H9 (cell line): ENCODE measurements at regions not wholly inside any gene's neighbourhood (a gene's known extent, or its start where the extent isn't known, plus 50 kb on each side); places are given as distances from the start of the nearest gene placed in this dataset.

ENCODE experiments used
- DNase-seq: peaks from one replicate; pipeline ENCODE4 v3.0.0-alpha.2; 2017
- H2AFZ ChIP-seq: one replicate; pipeline ENCODE4 v1.6.1; 2013; ENCODE audit warnings: mild to moderate bottlenecking, low read length, control low read depth, moderate library complexity
- H2AK5ac ChIP-seq: 2 replicates; pipeline ENCODE4 v1.6.1; 2013; ENCODE audit warnings: low read length, control low read depth, mixed read lengths; ENCODE audit not compliant: insufficient read length
- H2BK120ac ChIP-seq: one replicate; pipeline ENCODE4 v1.6.1; 2013; ENCODE audit warnings: low read depth, mild to moderate bottlenecking, low read length, control low read depth, inconsistent platforms; ENCODE audit not compliant: poor library complexity, severe bottlenecking
- H2BK12ac ChIP-seq: 2 replicates; pipeline ENCODE4 v1.6.1; 2013; ENCODE audit warnings: low read length, control low read depth, mixed read lengths, low read depth; ENCODE audit not compliant: insufficient read length
- H2BK15ac ChIP-seq: 2 replicates; pipeline ENCODE4 v1.6.1; 2013; ENCODE audit warnings: low read depth, low read length, control low read depth
- H2BK20ac ChIP-seq: one replicate; pipeline ENCODE4 v1.6.1; 2013; ENCODE audit warnings: low read depth, mild to moderate bottlenecking, low read length, control low read depth, inconsistent platforms; ENCODE audit not compliant: poor library complexity, severe bottlenecking
- H2BK5ac ChIP-seq: 2 replicates; pipeline ENCODE4 v1.6.1; 2013; ENCODE audit warnings: low read length, control low read depth, mixed read lengths; ENCODE audit not compliant: insufficient read length
- H3K14ac ChIP-seq: 2 replicates; pipeline ENCODE4 v1.6.1; 2013; ENCODE audit warnings: low read length, control low read depth; ENCODE audit not compliant: insufficient read depth
- H3K18ac ChIP-seq: 2 replicates; pipeline ENCODE4 v1.6.1; 2013; ENCODE audit warnings: low read depth, mild to moderate bottlenecking, mixed read lengths, low read length, control low read depth; ENCODE audit not compliant: insufficient read length
- H3K23ac ChIP-seq: 2 replicates; pipeline ENCODE4 v1.6.1; 2013; ENCODE audit warnings: low read length, control low read depth, mixed read lengths, low read depth; ENCODE audit not compliant: insufficient read length
- H3K23me2 ChIP-seq: 2 replicates; pipeline ENCODE4 v1.6.1; 2013; ENCODE audit warnings: low read depth, mild to moderate bottlenecking, mixed read lengths, low read length, control low read depth; ENCODE audit not compliant: insufficient read length, poor library complexity, severe bottlenecking
- H3K27ac ChIP-seq: 2 replicates; pipeline ENCODE4 v1.5.1; 2013; ENCODE audit warnings: low read length, control low read depth, mixed read lengths, low read depth; ENCODE audit not compliant: insufficient read length
- H3K27me3 ChIP-seq: 2 replicates; pipeline ENCODE4 v1.6.1; 2013; ENCODE audit warnings: low read length, control low read depth, inconsistent platforms; ENCODE audit not compliant: insufficient read depth
- H3K4ac ChIP-seq: 2 replicates; pipeline ENCODE4 v1.6.1; 2013; ENCODE audit warnings: low read depth, mild to moderate bottlenecking, control low read depth, inconsistent platforms, low read length, moderate library complexity
- H3K4me1 ChIP-seq: 2 replicates; pipeline ENCODE4 v1.6.1; 2013; ENCODE audit warnings: low read length, control low read depth, inconsistent platforms; ENCODE audit not compliant: insufficient read depth
- H3K4me2 ChIP-seq: 2 replicates; pipeline ENCODE4 v1.6.1; 2013; ENCODE audit warnings: low read length, control low read depth, mixed read lengths; ENCODE audit not compliant: insufficient read length, insufficient read depth
- H3K56ac ChIP-seq: 2 replicates; pipeline ENCODE4 v1.6.1; 2013; ENCODE audit warnings: low read depth, mild to moderate bottlenecking, mixed read lengths, low read length, control low read depth; ENCODE audit not compliant: insufficient read length
- H3K79me1 ChIP-seq: 2 replicates; pipeline ENCODE4 v1.6.1; 2013; ENCODE audit warnings: low read depth, mild to moderate bottlenecking, moderate library complexity, low read length, control low read depth, inconsistent platforms; ENCODE audit not compliant: insufficient read depth, poor library complexity, severe bottlenecking
- H3K79me2 ChIP-seq: 2 replicates; pipeline ENCODE4 v1.6.1; 2013; ENCODE audit warnings: low read length, control low read depth, inconsistent platforms; ENCODE audit not compliant: insufficient read depth
- H3K9ac ChIP-seq: 2 replicates; pipeline ENCODE4 v1.6.1; 2013; ENCODE audit warnings: low read length, control low read depth, mixed read lengths; ENCODE audit not compliant: insufficient read length; ENCODE audit errors: extremely low read depth
- H3K9me3 ChIP-seq: one replicate; pipeline ENCODE4 v1.6.1; 2013; ENCODE audit warnings: low read depth, low read length, inconsistent platforms; ENCODE audit not compliant: control insufficient read depth
- H3T11ph ChIP-seq: one replicate; pipeline ENCODE4 v1.6.1; 2013; ENCODE audit warnings: mild to moderate bottlenecking, low read length, control low read depth, inconsistent platforms
- H4K20me1 ChIP-seq: one replicate; pipeline ENCODE4 v1.6.1; 2013; ENCODE audit not compliant: control insufficient read depth, insufficient read length, insufficient read depth
- H4K5ac ChIP-seq: 2 replicates; pipeline ENCODE4 v1.6.1; 2013; ENCODE audit warnings: low read depth, mild to moderate bottlenecking, mixed read lengths, low read length, control low read depth; ENCODE audit not compliant: insufficient read length
- H4K8ac ChIP-seq: replicated peaks from 2 replicates; pipeline ENCODE4 v1.6.1; 2013; ENCODE audit warnings: low read length, control low read depth, mixed read lengths, low read depth; ENCODE audit not compliant: insufficient read length
- H4K91ac ChIP-seq: 2 replicates; pipeline ENCODE4 v1.6.1; 2013; ENCODE audit warnings: low read depth, mild to moderate bottlenecking, moderate library complexity, mixed read lengths, low read length, control low read depth; ENCODE audit not compliant: insufficient read length
- H3K27ac Mint-ChIP-seq, 3 experiments: 2 replicates in 2 of 3; 3 replicates in 1 of 3; pipeline ENCODE4 v1.8.0; 2020 to 2021; ENCODE audit warnings: mixed read lengths in 3 of 3, mild to moderate bottlenecking in 1 of 3, moderate library complexity in 1 of 3
- H3K27me3 Mint-ChIP-seq: 2 replicates; pipeline ENCODE4 v1.8.0; 2021; ENCODE audit warnings: low read depth, mild to moderate bottlenecking, moderate library complexity, mixed read lengths
- H3K36me3 Mint-ChIP-seq, 3 experiments: 2 replicates in 2 of 3; 3 replicates in 1 of 3; pipeline ENCODE4 v1.8.0; 2020 to 2021; ENCODE audit warnings: low read depth in 3 of 3, mixed read lengths in 3 of 3; ENCODE audit not compliant: insufficient read depth in 1 of 3
- H3K4me1 Mint-ChIP-seq, 2 experiments: 2 replicates each; pipeline ENCODE4 v1.8.0; 2020; ENCODE audit warnings: mixed read lengths in 2 of 2
- H3K4me3 Mint-ChIP-seq, 2 experiments: 2 replicates in 1 of 2; 3 replicates in 1 of 2; pipeline ENCODE4 v1.8.0; 2020 to 2021; ENCODE audit warnings: mild to moderate bottlenecking in 2 of 2, mixed read lengths in 2 of 2, moderate library complexity in 1 of 2
- H3K9me3 Mint-ChIP-seq, 2 experiments: 2 replicates in 1 of 2; 3 replicates in 1 of 2; pipeline ENCODE4 v1.8.0; 2020; ENCODE audit warnings: mild to moderate bottlenecking in 2 of 2, mixed read lengths in 2 of 2, moderate library complexity in 1 of 2
- CTCF ChIP-seq: fragments of 200-600 bp; sonication (generic); conservative IDR thresholded peaks from 3 replicates; pipeline ENCODE4 v1.8.0; 2021; ENCODE audit warnings: antibody characterized with exemption, mild to moderate bottlenecking
- whole genome bisulfite sequencing: extraction: QIAGEN DNeasy Blood & Tissue Kit; methylation state at CpG from one replicate; pipeline ENCODE4 v1.1.7; 2013; ENCODE audit warnings: missing lambda C conversion rate, low lambda C conversion rate, mixed read lengths; ENCODE audit not compliant: insufficient read length; ENCODE audit errors: extremely low coverage; 5-methylcytosine and 5-hydroxymethylcytosine counted together

GRCh38 chr1:199038156-199038555 lies 399.3 kb downstream of the PTPRC start:
- no peak overlapping the region for H3K4me3 Mint-ChIP-seq
- no peak overlapping the region for H3T11ph ChIP-seq
- no peak overlapping the region for H3K23ac ChIP-seq
- no peak overlapping the region for H4K91ac ChIP-seq
- no peak overlapping the region for H2BK20ac ChIP-seq
- H3K18ac ChIP-seq, result no peak overlapping the region
- no peak overlapping the region for H3K4ac ChIP-seq
- no peaks in the 10 kb centered on the region for H3K79me1 ChIP-seq
- H4K20me1 ChIP-seq, result no peaks in the 10 kb centered on the region
- no peak overlapping the region for H3K14ac ChIP-seq
- H3K27ac Mint-ChIP-seq, result no peak overlapping the region
- H2AK5ac ChIP-seq, result no peak overlapping the region
- no peak overlapping the region for H4K8ac ChIP-seq
- H2BK5ac ChIP-seq, result no peak overlapping the region
- no peak for DNase-seq
- no peaks in the 10 kb centered on the region for H3K27me3 ChIP-seq
- no CpG with 5 or more reads among the region's 3 CpGs for WGBS
- H3K9me3 ChIP-seq, result no peaks in the 10 kb centered on the region
- no peak for TF ChIP-seq CTCF
- no peaks in the 10 kb centered on the region for H3K79me2 ChIP-seq
- no peak overlapping the region for H2BK15ac ChIP-seq
- no peak overlapping the region for H2AFZ ChIP-seq
- H3K36me3 Mint-ChIP-seq, result no peaks in the 10 kb centered on the region
- H2BK12ac ChIP-seq, result no peak overlapping the region
- no peak overlapping the region for H3K56ac ChIP-seq
- H3K27ac ChIP-seq, result no peak overlapping the region
- no peaks in the 10 kb centered on the region for H3K27me3 Mint-ChIP-seq
- H3K4me1 ChIP-seq, result no peaks in the 10 kb centered on the region
- H3K23me2 ChIP-seq, result no peaks in the 10 kb centered on the region
- no peaks in the 10 kb centered on the region for H3K9me3 Mint-ChIP-seq
- H4K5ac ChIP-seq, result no peak overlapping the region
- H3K9ac ChIP-seq, result no peak overlapping the region
- no peak overlapping the region for H3K4me2 ChIP-seq
- H3K4me1 Mint-ChIP-seq, result no peaks in the 10 kb centered on the region
- no peak overlapping the region for H2BK120ac ChIP-seq
